Liver (tissue), 8 donors: ENCODE measurements at regions not wholly inside any gene's neighbourhood (a gene's known extent, or its start where the extent isn't known, plus 50 kb on each side); places are given as distances from the start of the nearest gene placed in this dataset.

Experiments used
- DNase-seq: peaks from one replicate; pipeline ENCODE4 v3.0.0-alpha.2; 2017; ENCODE audit warnings: low spot score
- H3K27ac ChIP-seq, 2 donors: one replicate each; pipeline ENCODE4 v1.7.0; 2013; ENCODE audit warnings: inconsistent platforms in 2 of 2, low read length in 2 of 2, control low read depth in 1 of 2, low read depth in 1 of 2, mild to moderate bottlenecking in 1 of 2
- H3K27me3 ChIP-seq, 4 donors: one replicate each; pipeline versions ENCODE4 v1.6.1 to v1.7.0; 2013; ENCODE audit warnings: low read length in 3 of 4, inconsistent platforms in 1 of 4, mild to moderate bottlenecking in 1 of 4, moderate library complexity in 1 of 4; ENCODE audit not compliant: control insufficient read depth in 4 of 4, insufficient read depth in 4 of 4
- H3K36me3 ChIP-seq, 4 donors: one replicate each; pipeline versions ENCODE4 v1.6.1 to v1.7.0; 2013; ENCODE audit warnings: low read length in 3 of 4, mild to moderate bottlenecking in 3 of 4, low read depth in 1 of 4, moderate library complexity in 1 of 4; ENCODE audit not compliant: control insufficient read depth in 4 of 4, insufficient read depth in 3 of 4
- H3K4me1 ChIP-seq, 4 donors: one replicate each; pipeline versions ENCODE4 v1.6.1 to v1.7.0; 2013; ENCODE audit warnings: low read length in 3 of 4, mild to moderate bottlenecking in 3 of 4, moderate library complexity in 1 of 4; ENCODE audit not compliant: control insufficient read depth in 4 of 4, insufficient read depth in 4 of 4
- H3K4me3 ChIP-seq, 3 donors: one replicate each; pipeline versions ENCODE4 v1.6.1 to v1.7.0; 2013; ENCODE audit warnings: low read length in 3 of 3, control low read depth in 1 of 3, low read depth in 1 of 3, mild to moderate bottlenecking in 1 of 3
- H3K9ac ChIP-seq, 2 donors: one replicate each; pipeline ENCODE4 v1.7.0; 2013; ENCODE audit warnings: low read length in 2 of 2, mild to moderate bottlenecking in 2 of 2, moderate library complexity in 2 of 2, control low read depth in 1 of 2, low read depth in 1 of 2
- H3K9me3 ChIP-seq, 4 donors: one replicate each; pipeline versions ENCODE4 v1.6.1 to v1.7.0; 2013; ENCODE audit warnings: low read length in 3 of 4; ENCODE audit not compliant: control insufficient read depth in 4 of 4
- EGR1 ChIP-seq, 2 donors: IDR thresholded peaks; 2 replicates each; pipeline ENCODE4 v1.6.1; 2016 to 2018; ENCODE audit warnings: antibody characterized with exemption in 2 of 2, low read depth in 2 of 2
- FOXA1 ChIP-seq: IDR thresholded peaks from 2 replicates; pipeline ENCODE4 v1.6.1; 2016; ENCODE audit warnings: antibody characterized with exemption
- FOXA2 ChIP-seq: IDR thresholded peaks from 2 replicates; pipeline ENCODE4 v1.6.1; 2016; ENCODE audit warnings: antibody characterized with exemption
- GABPA ChIP-seq, 2 donors: IDR thresholded peaks in 1 of 2; conservative IDR thresholded peaks in 1 of 2; 2 replicates each; pipeline ENCODE4 v1.6.1; 2016; ENCODE audit warnings: antibody characterized with exemption in 2 of 2, mild to moderate bottlenecking in 1 of 2, moderate library complexity in 1 of 2
- HNF4A ChIP-seq, 2 donors: conservative IDR thresholded peaks; 2 replicates each; pipeline ENCODE4 v1.6.1; 2016; ENCODE audit warnings: antibody characterized with exemption in 2 of 2, mild to moderate bottlenecking in 2 of 2
- HNF4G ChIP-seq: IDR thresholded peaks from 2 replicates; pipeline ENCODE4 v1.6.1; 2016; ENCODE audit warnings: antibody characterized with exemption
- JUND ChIP-seq, 2 donors: IDR thresholded peaks; 2 replicates each; pipeline ENCODE4 v1.6.1; 2016; ENCODE audit warnings: antibody characterized with exemption in 2 of 2
- NR2F2 ChIP-seq: IDR thresholded peaks from 2 replicates; pipeline ENCODE4 v1.6.1; 2016; ENCODE audit warnings: antibody characterized with exemption
- RAD21 ChIP-seq, 2 donors: IDR thresholded peaks; 2 replicates each; pipeline ENCODE4 v1.6.1; 2016; ENCODE audit warnings: antibody characterized with exemption in 2 of 2, mild to moderate bottlenecking in 2 of 2
- RXRA ChIP-seq, 2 donors: IDR thresholded peaks; 2 replicates each; pipeline ENCODE4 v1.6.1; 2017 to 2018; ENCODE audit warnings: antibody characterized with exemption in 2 of 2, mild to moderate bottlenecking in 1 of 2
- SP1 ChIP-seq: IDR thresholded peaks from 2 replicates; pipeline ENCODE4 v1.6.1; 2018; ENCODE audit warnings: antibody characterized with exemption, mild to moderate bottlenecking
- TAF1 ChIP-seq: conservative IDR thresholded peaks from 2 replicates; pipeline ENCODE4 v1.6.1; 2016; ENCODE audit warnings: antibody characterized with exemption, mild to moderate bottlenecking
- YY1 ChIP-seq: IDR thresholded peaks from 2 replicates; pipeline ENCODE4 v1.6.1; 2016; ENCODE audit warnings: antibody characterized with exemption, mild to moderate bottlenecking
- WGBS: extraction: QIAGEN DNeasy Blood & Tissue Kit; methylation state at CpG from one replicate; pipeline ENCODE4 v1.1.7; 2013; 5-methylcytosine and 5-hydroxymethylcytosine counted together
- TF ChIP-seq, protein P1 (sequence below): IDR thresholded peaks from 2 replicates; pipeline ENCODE4 v1.6.1; 2016; ENCODE audit warnings: antibody characterized with exemption, mild to moderate bottlenecking
- TF ChIP-seq, protein P2 (sequence below): fragments of 150-350 bp; IDR thresholded peaks from 2 replicates; pipeline ENCODE4 v1.5.1; 2017; ENCODE audit warnings: improper control_type of control experiment, low read depth, low read length; ENCODE audit not compliant: missing input control
- TF ChIP-seq, protein P3 (sequence below): IDR thresholded peaks from 2 replicates; pipeline ENCODE4 v1.6.1; 2016; ENCODE audit warnings: antibody characterized with exemption
- TF ChIP-seq, protein P4 (sequence below): IDR thresholded peaks from 2 replicates; pipeline ENCODE4 v1.6.1; 2016; ENCODE audit warnings: antibody characterized with exemption
- TF ChIP-seq, protein P5 (sequence below): IDR thresholded peaks from 2 replicates; pipeline ENCODE4 v1.6.1; 2016; ENCODE audit warnings: antibody characterized with exemption
- donor health status: healthy.
- donor health status: healthy.
- donor health status: healthy.
- donor health status: healthy.
- donor health status: healthy.

DNA sequence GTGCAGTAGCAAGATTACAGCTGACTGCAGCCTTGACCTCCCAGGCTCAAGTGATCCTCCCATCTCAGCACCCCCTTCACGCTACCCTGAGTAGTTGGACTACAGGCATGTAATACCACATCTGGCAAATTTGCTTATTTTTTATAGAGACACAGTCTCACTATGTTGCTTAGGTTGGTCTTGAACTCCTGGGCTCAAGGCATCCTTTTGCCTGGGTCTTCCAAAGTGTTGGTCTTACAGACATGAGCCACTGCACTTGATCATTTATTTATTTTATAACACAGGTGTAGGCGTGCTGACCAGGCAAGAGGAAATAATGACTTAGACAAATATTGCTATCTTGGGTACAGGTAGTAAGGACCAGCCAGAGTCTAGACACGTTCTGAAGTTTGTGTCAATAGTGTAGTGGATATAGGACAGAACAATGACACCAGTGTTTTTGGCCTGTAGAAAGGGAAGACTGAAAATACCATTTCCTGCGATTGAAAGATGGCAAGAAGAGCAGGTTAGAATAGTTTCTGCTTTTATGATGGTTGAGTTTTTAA, 71.0 kb upstream of the THUMPD2 start (continued):
- TF ChIP-seq, protein P1, sequence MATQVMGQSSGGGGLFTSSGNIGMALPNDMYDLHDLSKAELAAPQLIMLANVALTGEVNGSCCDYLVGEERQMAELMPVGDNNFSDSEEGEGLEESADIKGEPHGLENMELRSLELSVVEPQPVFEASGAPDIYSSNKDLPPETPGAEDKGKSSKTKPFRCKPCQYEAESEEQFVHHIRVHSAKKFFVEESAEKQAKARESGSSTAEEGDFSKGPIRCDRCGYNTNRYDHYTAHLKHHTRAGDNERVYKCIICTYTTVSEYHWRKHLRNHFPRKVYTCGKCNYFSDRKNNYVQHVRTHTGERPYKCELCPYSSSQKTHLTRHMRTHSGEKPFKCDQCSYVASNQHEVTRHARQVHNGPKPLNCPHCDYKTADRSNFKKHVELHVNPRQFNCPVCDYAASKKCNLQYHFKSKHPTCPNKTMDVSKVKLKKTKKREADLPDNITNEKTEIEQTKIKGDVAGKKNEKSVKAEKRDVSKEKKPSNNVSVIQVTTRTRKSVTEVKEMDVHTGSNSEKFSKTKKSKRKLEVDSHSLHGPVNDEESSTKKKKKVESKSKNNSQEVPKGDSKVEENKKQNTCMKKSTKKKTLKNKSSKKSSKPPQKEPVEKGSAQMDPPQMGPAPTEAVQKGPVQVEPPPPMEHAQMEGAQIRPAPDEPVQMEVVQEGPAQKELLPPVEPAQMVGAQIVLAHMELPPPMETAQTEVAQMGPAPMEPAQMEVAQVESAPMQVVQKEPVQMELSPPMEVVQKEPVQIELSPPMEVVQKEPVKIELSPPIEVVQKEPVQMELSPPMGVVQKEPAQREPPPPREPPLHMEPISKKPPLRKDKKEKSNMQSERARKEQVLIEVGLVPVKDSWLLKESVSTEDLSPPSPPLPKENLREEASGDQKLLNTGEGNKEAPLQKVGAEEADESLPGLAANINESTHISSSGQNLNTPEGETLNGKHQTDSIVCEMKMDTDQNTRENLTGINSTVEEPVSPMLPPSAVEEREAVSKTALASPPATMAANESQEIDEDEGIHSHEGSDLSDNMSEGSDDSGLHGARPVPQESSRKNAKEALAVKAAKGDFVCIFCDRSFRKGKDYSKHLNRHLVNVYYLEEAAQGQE = no peak
- TF ChIP-seq HNF4A (conservative IDR thresholded peaks at IDR 0.05) (no peak), HNF4G (no peak), GABPA (IDR thresholded peaks at IDR 0.05 in 1 of 2, conservative IDR thresholded peaks at IDR 0.05 in 1 of 2) (no peak), FOXA2 (no peak)
- TF ChIP-seq, protein P2, sequence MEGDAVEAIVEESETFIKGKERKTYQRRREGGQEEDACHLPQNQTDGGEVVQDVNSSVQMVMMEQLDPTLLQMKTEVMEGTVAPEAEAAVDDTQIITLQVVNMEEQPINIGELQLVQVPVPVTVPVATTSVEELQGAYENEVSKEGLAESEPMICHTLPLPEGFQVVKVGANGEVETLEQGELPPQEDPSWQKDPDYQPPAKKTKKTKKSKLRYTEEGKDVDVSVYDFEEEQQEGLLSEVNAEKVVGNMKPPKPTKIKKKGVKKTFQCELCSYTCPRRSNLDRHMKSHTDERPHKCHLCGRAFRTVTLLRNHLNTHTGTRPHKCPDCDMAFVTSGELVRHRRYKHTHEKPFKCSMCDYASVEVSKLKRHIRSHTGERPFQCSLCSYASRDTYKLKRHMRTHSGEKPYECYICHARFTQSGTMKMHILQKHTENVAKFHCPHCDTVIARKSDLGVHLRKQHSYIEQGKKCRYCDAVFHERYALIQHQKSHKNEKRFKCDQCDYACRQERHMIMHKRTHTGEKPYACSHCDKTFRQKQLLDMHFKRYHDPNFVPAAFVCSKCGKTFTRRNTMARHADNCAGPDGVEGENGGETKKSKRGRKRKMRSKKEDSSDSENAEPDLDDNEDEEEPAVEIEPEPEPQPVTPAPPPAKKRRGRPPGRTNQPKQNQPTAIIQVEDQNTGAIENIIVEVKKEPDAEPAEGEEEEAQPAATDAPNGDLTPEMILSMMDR = no peak

- no peaks in the 10 kb centered on the region for H3K4me1 ChIP-seq
- no peak overlapping the region for H3K9ac ChIP-seq
- H3K4me3 ChIP-seq = no peak overlapping the region
- no peaks in the 10 kb centered on the region for H3K36me3 ChIP-seq
- H3K27ac ChIP-seq = no peak overlapping the region
- TF ChIP-seq, protein P3, sequence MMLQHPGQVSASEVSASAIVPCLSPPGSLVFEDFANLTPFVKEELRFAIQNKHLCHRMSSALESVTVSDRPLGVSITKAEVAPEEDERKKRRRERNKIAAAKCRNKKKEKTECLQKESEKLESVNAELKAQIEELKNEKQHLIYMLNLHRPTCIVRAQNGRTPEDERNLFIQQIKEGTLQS = no peak
- TF ChIP-seq TAF1 = no peak
- no peak for TF ChIP-seq FOXA1
- TF ChIP-seq, protein P4, sequence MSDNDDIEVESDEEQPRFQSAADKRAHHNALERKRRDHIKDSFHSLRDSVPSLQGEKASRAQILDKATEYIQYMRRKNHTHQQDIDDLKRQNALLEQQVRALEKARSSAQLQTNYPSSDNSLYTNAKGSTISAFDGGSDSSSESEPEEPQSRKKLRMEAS = no peak
- TF ChIP-seq HNF4G = no peak
- TF ChIP-seq FOXA2 = no peak
- no peak for TF ChIP-seq RXRA (IDR thresholded peaks at IDR 0.05)
- TF ChIP-seq GABPA (IDR thresholded peaks at IDR 0.05 in 1 of 2, conservative IDR thresholded peaks at IDR 0.05 in 1 of 2) = no peak
- TF ChIP-seq SP1 = no peak
- no peak for TF ChIP-seq EGR1 (IDR thresholded peaks at IDR 0.05; ENCODE audit: low read depth in 2 of 2)
- TF ChIP-seq RAD21 (IDR thresholded peaks at IDR 0.05) = no peak
- TF ChIP-seq HNF4A (conservative IDR thresholded peaks at IDR 0.05) = no peak
- TF ChIP-seq, protein P1 = no peak
- no peak for TF ChIP-seq JUND (IDR thresholded peaks at IDR 0.05)
- TF ChIP-seq NR2F2 = no peak
- TF ChIP-seq, protein P2 = no peak
- TF ChIP-seq YY1 = no peak
- TF ChIP-seq, protein P5, sequence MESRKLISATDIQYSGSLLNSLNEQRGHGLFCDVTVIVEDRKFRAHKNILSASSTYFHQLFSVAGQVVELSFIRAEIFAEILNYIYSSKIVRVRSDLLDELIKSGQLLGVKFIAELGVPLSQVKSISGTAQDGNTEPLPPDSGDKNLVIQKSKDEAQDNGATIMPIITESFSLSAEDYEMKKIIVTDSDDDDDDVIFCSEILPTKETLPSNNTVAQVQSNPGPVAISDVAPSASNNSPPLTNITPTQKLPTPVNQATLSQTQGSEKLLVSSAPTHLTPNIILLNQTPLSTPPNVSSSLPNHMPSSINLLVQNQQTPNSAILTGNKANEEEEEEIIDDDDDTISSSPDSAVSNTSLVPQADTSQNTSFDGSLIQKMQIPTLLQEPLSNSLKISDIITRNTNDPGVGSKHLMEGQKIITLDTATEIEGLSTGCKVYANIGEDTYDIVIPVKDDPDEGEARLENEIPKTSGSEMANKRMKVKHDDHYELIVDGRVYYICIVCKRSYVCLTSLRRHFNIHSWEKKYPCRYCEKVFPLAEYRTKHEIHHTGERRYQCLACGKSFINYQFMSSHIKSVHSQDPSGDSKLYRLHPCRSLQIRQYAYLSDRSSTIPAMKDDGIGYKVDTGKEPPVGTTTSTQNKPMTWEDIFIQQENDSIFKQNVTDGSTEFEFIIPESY = no peak
- no peaks in the 10 kb centered on the region for H3K9me3 ChIP-seq
- peaks cover 0 to 6% (median 0%) of the 10 kb centered on the region in 4 donors for H3K27me3 ChIP-seq
- DNase-seq = no peak
- WGBS = 76% methylated on average over 1 of the region's 1 CpG
Observed at GRCh38 chr2:39849064-39849463, 70.0 kb upstream of the THUMPD2 start.
